ENCODE measurements at regions not wholly inside any gene's neighbourhood (a gene's known extent, or its start where the extent isn't known, plus 50 kb on each side); places are given as distances from the start of the nearest gene placed in this dataset.

DNA sequence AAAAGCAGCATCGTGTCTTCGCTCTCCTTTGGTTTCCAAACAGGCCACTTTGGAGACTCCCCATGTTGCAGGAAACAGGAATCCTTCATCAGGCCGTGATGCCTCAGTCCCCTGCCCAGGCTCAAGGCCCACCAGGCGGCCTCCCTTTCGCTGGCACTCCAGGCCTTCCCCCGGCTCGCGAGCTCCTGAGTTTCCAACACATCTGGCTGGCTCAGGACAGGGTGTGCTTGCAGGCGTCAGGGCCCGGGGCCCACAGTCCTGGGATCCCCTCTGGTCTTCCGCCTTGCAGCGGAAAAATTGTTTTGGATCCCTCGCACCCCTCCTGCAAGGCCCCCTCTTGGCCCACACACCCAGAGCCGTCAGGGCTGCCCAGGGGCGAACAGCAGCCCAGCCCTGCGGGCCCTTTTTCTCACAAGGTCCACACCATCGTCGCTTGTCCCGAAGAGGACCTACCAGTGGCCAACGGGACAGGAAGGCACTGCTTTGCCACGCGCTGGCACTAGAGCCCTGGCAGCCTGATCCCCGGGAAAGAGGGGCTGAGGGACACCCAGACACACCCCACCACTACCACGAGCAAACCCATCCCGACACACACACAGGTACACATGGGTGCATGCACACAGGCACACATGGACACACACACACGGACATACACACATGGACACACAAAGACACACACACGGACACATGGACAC lies 1930.9 kb upstream of the DEFB115 start:
- TF ChIP-seq, protein P1, sequence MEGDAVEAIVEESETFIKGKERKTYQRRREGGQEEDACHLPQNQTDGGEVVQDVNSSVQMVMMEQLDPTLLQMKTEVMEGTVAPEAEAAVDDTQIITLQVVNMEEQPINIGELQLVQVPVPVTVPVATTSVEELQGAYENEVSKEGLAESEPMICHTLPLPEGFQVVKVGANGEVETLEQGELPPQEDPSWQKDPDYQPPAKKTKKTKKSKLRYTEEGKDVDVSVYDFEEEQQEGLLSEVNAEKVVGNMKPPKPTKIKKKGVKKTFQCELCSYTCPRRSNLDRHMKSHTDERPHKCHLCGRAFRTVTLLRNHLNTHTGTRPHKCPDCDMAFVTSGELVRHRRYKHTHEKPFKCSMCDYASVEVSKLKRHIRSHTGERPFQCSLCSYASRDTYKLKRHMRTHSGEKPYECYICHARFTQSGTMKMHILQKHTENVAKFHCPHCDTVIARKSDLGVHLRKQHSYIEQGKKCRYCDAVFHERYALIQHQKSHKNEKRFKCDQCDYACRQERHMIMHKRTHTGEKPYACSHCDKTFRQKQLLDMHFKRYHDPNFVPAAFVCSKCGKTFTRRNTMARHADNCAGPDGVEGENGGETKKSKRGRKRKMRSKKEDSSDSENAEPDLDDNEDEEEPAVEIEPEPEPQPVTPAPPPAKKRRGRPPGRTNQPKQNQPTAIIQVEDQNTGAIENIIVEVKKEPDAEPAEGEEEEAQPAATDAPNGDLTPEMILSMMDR (IDR thresholded peaks at IDR 0.05), result no peak
- TF ChIP-seq POLR2AphosphoS5 (IDR thresholded peaks at IDR 0.05), result no peak
